GM12874 (cell line): ENCODE measurements at regions not wholly inside any gene's neighbourhood (a gene's known extent, or its start where the extent isn't known, plus 50 kb on each side); places are given as distances from the start of the nearest gene placed in this dataset.

Experiments used
- TF ChIP-seq, protein P1 (sequence below): IDR thresholded peaks from 2 replicates; pipeline ENCODE4 v1.5.1; 2011; ENCODE audit warnings: low read depth, mild to moderate bottlenecking, control low read depth, low read length, moderate library complexity; ENCODE audit not compliant: insufficient read depth

DNA sequence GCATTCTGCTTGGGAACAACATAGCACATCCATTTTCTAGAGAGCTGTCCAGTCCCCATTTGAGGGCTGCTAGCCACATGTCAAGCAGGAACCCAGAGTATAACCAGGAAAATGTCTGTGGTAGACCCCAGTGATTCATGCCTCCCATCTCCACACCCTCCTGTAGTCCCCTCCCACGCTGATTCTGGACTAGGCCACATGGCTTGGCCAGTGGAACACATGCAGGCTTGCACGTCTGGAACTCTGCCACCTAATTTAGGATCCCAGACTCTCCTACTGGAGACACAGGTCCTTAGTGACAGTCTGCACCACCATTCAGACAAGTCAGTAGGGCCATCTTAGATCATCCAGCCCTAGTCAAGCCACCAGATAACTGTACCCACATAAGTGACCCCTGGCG, 149.8 kb downstream of the ZIC5 start:
- TF ChIP-seq, protein P1, sequence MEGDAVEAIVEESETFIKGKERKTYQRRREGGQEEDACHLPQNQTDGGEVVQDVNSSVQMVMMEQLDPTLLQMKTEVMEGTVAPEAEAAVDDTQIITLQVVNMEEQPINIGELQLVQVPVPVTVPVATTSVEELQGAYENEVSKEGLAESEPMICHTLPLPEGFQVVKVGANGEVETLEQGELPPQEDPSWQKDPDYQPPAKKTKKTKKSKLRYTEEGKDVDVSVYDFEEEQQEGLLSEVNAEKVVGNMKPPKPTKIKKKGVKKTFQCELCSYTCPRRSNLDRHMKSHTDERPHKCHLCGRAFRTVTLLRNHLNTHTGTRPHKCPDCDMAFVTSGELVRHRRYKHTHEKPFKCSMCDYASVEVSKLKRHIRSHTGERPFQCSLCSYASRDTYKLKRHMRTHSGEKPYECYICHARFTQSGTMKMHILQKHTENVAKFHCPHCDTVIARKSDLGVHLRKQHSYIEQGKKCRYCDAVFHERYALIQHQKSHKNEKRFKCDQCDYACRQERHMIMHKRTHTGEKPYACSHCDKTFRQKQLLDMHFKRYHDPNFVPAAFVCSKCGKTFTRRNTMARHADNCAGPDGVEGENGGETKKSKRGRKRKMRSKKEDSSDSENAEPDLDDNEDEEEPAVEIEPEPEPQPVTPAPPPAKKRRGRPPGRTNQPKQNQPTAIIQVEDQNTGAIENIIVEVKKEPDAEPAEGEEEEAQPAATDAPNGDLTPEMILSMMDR: no peak

DNA sequence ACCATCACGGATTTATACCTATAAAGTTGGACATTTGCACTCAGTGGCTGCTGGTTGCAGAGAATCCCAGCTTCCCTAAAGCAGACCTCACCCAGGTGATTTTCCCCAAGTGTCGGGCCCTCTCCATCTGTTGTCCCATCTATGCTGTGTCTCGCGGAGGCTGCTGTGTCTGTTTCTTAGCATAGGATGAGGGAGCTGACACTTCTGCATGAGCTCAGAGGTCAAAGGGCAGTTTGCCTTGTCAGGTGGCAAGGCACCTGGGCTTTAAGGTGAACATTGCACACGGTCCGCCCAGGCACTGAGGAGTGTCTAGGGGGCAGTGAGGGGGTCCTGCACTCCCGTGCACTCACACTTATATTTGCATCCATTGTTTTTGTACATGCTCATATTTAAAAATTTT, 151.6 kb downstream of the ZIC5 start:
- TF ChIP-seq, protein P1: no peak

DNA sequence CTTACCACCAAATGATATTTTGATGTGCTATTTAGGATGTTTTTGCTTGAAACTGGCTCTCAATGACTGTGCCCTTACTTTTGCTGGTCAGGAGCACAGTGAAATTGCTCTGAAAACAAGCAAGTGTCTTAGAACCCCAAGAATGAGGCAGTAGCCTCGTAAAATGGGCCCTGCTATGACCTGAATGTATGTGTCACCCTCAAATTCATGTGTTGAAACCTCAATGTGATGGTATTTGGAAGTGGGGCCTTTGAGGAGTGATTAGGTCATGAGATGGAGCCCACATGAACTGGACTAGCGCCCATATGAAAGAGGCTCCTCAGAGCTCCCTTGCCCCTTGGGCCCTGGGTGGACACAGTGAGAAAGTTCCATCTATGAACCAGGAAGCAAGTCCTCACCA, 155.2 kb downstream of the ZIC5 start:
- TF ChIP-seq, protein P1: no peak

DNA sequence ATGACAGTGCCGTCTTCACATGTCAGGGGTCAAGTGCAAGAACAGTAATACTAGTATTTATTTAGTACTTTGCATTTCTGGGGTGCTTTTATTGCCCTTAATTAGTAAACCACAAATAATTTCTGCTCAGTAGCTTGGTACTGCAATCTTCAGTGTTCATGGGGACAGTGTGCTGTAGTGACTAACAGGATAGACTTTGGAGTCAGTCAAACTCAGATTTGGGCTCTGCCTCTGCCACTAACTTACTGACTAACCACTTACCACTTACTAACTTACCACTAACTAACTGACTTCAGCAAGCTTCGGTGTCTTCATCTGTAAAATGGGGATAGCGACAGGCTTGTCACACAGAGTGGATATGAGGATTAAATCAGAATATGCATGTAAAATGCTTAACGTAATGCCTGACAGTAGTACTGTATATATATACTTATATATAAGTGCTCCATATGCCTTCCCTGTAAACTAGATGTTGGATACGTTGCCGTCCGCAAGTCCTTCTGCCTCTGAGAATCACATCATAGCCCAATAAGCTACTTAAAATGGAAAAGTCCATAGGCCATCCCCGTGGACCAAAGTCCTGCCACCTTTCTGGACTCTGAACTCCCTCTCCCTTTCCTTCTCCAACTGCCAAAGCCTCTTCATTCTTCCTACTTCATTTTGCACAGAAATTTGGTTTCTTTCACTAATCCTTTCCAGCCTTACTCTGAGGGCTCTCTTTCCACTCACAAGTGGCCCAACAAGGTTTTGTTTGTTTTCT, 158.1 kb downstream of the ZIC5 start:
- TF ChIP-seq, protein P1: no peak

DNA sequence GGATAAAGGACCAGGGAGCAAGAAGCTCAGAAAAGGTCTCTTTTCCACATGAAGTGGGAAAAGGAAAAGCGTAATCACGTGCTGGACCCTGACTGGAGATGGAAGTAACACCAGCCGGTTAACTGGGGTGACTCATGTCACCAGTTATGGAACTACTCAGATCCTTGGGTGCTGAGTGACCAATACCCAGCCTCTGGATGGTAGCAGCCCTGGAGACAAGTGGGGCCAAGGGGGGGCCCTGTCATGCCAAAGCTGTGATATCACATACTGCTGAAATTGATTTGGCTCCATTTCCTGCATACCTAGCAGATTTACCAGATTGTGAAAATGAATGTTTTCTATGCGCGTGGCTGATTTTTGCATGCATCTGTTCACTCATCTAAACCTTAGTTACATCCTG, 158.9 kb downstream of the ZIC5 start:
- TF ChIP-seq, protein P1: no peak

DNA sequence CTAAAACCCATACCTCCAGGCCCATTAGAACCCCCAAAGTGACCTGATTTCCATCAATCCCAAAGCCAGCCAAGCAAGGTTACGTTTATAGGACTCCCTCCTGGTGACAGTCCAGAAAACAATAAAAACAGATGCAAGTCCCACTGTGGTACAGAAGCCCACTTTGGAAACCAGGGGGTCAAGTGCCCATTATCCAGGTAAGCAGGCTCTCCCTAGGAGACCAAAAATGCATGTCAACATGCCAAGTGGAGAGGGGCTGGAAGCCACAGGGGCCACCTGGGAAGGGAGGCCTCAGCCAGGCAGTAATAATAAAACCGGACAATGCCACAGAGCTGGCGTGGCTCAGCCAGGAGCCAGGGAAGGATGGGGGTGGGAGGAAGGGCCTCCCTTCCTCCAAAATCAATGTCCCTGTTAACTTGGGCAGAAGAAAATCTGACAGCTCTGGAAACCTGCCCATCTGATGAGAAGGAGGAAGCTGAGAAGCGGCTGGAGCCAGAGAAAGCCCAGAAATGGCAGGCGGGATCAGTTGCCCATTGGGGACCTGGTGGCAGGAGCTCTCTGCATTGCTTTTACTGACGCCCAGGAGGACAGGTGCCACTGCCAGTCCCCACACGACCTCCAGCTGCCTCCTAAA, 160.4 kb downstream of the ZIC5 start:
- TF ChIP-seq, protein P1: no peak

DNA sequence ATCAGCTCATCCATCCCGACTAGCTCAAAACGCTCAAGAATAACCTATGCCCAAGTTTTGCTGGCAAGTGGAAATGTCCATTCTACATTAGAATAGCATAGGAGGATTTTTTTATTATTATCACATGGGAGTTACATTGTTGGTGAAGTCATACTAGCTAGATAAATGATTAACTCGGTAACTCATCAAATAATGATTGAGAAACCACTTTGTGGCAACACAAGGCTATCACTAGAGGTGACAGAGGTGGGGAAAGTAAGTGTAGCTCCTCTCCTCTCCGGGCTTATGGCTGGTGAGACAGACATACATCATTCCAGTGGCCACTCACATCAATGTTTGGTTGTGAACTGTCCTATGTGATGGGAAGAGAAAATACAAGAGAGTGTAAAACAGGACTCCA, 161.6 kb downstream of the ZIC5 start:
- TF ChIP-seq, protein P1: no peak
